ENCODE measurements at regions not wholly inside any gene's neighbourhood (a gene's known extent, or its start where the extent isn't known, plus 50 kb on each side); places are given as distances from the start of the nearest gene placed in this dataset.

- H3K27me3 Mint-ChIP-seq: peaks cover 7% of the 10 kb centered on the region
- Histone ChIP-seq H4K20me1 (ENCODE audit: control insufficient read depth, insufficient read depth, low read length, poor library complexity, severe bottlenecking) (no peaks in the 10 kb centered on the region), H3K36me3 (replicated peaks in 1 of 2; ENCODE audit: control extremely low read depth in 1 of 2, control insufficient read depth in 1 of 2, extremely low read depth in 1 of 2, insufficient read depth in 2 of 2, low read length in 1 of 2) (no peaks in the 10 kb centered on the region), H3K9me3 (ENCODE audit: control extremely low read depth in 1 of 3, control insufficient read depth in 2 of 3, insufficient read depth in 1 of 3, low read length in 2 of 3) (peaks cover 0 to 1% (median 0%) of the 10 kb centered on the region in 3 donors), H2AFZ (ENCODE audit: insufficient read depth, low read depth, low read length, poor library complexity, severe bottlenecking) (no peak overlapping the region), H3K79me2 (ENCODE audit: control insufficient read depth, insufficient read depth, low read length) (no peaks in the 10 kb centered on the region), H3K4me1 (ENCODE audit: control insufficient read depth in 2 of 2, insufficient read depth in 2 of 2, low read length in 2 of 2) (no peaks in the 10 kb centered on the region), H3K27ac (ENCODE audit: low read length in 2 of 2) (no peak overlapping the region), H3K4me2 (replicated peaks; ENCODE audit: low read depth, low read length, poor library complexity, severe bottlenecking) (no peak overlapping the region), H3K27me3 (replicated peaks in 1 of 4; ENCODE audit: control extremely low read depth in 1 of 4, control insufficient read depth in 3 of 4, insufficient read depth in 4 of 4, low read length in 3 of 4) (no peaks in the 10 kb centered on the region), H3K9ac (ENCODE audit: low read length) (no peak overlapping the region), H3K4me3 (ENCODE audit: control extremely low read depth in 1 of 5, extremely low read depth in 1 of 5, insufficient read depth in 1 of 5, low read depth in 2 of 5, low read length in 4 of 5) (no peak overlapping the region)
- DNase-seq: no peak
- POLR2A ChIA-PET: no interaction called here
- no peaks in the 10 kb centered on the region for H3K9me3 Mint-ChIP-seq (ENCODE audit: insufficient read depth)
- no peak overlapping the region for H3K27ac Mint-ChIP-seq
- no peak overlapping the region for H3K4me3 Mint-ChIP-seq
- no peak for ATAC-seq (ENCODE audit: low read depth)
- TF ChIP-seq EZH2 (IDR thresholded peaks at IDR 0.05; ENCODE audit: borderline replicate concordance, insufficient read depth, low read depth, low read length, poor library complexity, severe bottlenecking): no peak
- TF ChIP-seq, protein P1, sequence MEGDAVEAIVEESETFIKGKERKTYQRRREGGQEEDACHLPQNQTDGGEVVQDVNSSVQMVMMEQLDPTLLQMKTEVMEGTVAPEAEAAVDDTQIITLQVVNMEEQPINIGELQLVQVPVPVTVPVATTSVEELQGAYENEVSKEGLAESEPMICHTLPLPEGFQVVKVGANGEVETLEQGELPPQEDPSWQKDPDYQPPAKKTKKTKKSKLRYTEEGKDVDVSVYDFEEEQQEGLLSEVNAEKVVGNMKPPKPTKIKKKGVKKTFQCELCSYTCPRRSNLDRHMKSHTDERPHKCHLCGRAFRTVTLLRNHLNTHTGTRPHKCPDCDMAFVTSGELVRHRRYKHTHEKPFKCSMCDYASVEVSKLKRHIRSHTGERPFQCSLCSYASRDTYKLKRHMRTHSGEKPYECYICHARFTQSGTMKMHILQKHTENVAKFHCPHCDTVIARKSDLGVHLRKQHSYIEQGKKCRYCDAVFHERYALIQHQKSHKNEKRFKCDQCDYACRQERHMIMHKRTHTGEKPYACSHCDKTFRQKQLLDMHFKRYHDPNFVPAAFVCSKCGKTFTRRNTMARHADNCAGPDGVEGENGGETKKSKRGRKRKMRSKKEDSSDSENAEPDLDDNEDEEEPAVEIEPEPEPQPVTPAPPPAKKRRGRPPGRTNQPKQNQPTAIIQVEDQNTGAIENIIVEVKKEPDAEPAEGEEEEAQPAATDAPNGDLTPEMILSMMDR (IDR thresholded peaks at IDR 0.05): no peak
- no peaks in the 10 kb centered on the region for H3K4me1 Mint-ChIP-seq
- WGBS (ENCODE audit: insufficient coverage): 91% methylated on average over 4 of the region's 4 CpGs
- intact Hi-C loops (cut with micrococcal nuclease): no loop called here
- CTCF ChIA-PET: no interaction called here
Observed at GRCh38 chr4:36461344-36461743, 179.9 kb downstream of the DTHD1 start.

DNA sequence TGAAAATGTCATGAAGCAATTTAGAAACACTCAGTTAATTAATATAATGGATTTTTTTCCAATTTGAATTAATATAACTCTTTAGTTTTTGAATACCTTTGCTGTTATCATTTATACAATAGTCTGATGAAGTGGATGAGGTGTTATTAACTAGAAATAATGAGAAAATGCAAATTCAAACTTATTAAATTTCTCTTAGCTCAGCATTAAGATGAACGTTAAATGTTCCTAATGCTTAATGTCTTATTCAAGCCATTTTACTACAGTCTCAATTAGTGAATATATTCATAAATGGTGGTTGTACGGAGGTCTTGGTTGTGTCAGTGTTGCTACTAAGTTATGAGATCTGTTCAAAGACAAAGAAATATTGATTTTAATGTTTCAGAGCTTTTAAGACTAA is 186.3 kb downstream of the DTHD1 start:
- ATAC-seq (ENCODE audit: low read depth) (no peak), DNase-seq (no peak)
- H4K20me1 ChIP-seq (ENCODE audit: control insufficient read depth, insufficient read depth, low read length, poor library complexity, severe bottlenecking): no peaks in the 10 kb centered on the region
- Mint-ChIP-seq H3K27me3 (peaks cover 11% of the 10 kb centered on the region), H3K27ac (no peak overlapping the region), H3K4me1 (no peaks in the 10 kb centered on the region), H3K9me3 (ENCODE audit: insufficient read depth) (no peaks in the 10 kb centered on the region), H3K4me3 (no peak overlapping the region)
- POLR2A ChIA-PET: no interaction called here
- CTCF ChIA-PET: no interaction called here
- TF ChIP-seq, protein P1 (IDR thresholded peaks at IDR 0.05): no peak
- H3K9me3 ChIP-seq (ENCODE audit: control extremely low read depth in 1 of 3, control insufficient read depth in 2 of 3, insufficient read depth in 1 of 3, low read length in 2 of 3): no peaks in the 10 kb centered on the region
- H2AFZ ChIP-seq (ENCODE audit: insufficient read depth, low read depth, low read length, poor library complexity, severe bottlenecking): no peak overlapping the region
- no peak overlapping the region for H3K27ac ChIP-seq (ENCODE audit: low read length in 2 of 2)
- no peak overlapping the region for H3K9ac ChIP-seq (ENCODE audit: low read length)
- H3K4me2 ChIP-seq (replicated peaks; ENCODE audit: low read depth, low read length, poor library complexity, severe bottlenecking): no peak overlapping the region
- no peaks in the 10 kb centered on the region for H3K27me3 ChIP-seq (replicated peaks in 1 of 4; ENCODE audit: control extremely low read depth in 1 of 4, control insufficient read depth in 3 of 4, insufficient read depth in 4 of 4, low read length in 3 of 4)
- WGBS (ENCODE audit: insufficient coverage): no CpG with 5 or more reads among the region's 2 CpGs
- H3K79me2 ChIP-seq (ENCODE audit: control insufficient read depth, insufficient read depth, low read length): no peaks in the 10 kb centered on the region
- intact Hi-C loops (cut with micrococcal nuclease): no loop called here
- H3K4me3 ChIP-seq (ENCODE audit: control extremely low read depth in 1 of 5, extremely low read depth in 1 of 5, insufficient read depth in 1 of 5, low read depth in 2 of 5, low read length in 4 of 5): no peak overlapping the region
- H3K36me3 ChIP-seq (replicated peaks in 1 of 2; ENCODE audit: control extremely low read depth in 1 of 2, control insufficient read depth in 1 of 2, extremely low read depth in 1 of 2, insufficient read depth in 2 of 2, low read length in 1 of 2): no peaks in the 10 kb centered on the region
- H3K4me1 ChIP-seq (ENCODE audit: control insufficient read depth in 2 of 2, insufficient read depth in 2 of 2, low read length in 2 of 2): no peaks in the 10 kb centered on the region

Data from B cell (primary cell).